Peyer's patch (tissue), 4 donors: ENCODE measurements at regions not wholly inside any gene's neighbourhood (a gene's known extent, or its start where the extent isn't known, plus 50 kb on each side); places are given as distances from the start of the nearest gene placed in this dataset.

Experiments used
- DNase-seq, 3 donors: peaks; one replicate each; pipeline ENCODE4 v3.0.0-alpha.2; 2017 to 2019
- H3K27ac ChIP-seq, 4 donors: fragments of 200-600 bp; sonication (generic); one replicate each; pipeline ENCODE4 v1.5.1; 2016 to 2019
- H3K27me3 ChIP-seq, 2 donors: fragments of 200-600 bp; sonication (generic); one replicate each; pipeline ENCODE4 v1.5.1; 2019
- H3K36me3 ChIP-seq, 3 donors: fragments of 200-600 bp; sonication (generic); one replicate each; pipeline ENCODE4 v1.5.1; 2016 to 2019
- H3K4me1 ChIP-seq, 4 donors: fragments of 200-600 bp; sonication (generic); one replicate each; pipeline ENCODE4 v1.5.1; 2016 to 2019
- H3K4me3 ChIP-seq, 4 donors: fragments of 200-600 bp; sonication (generic); 1 replicate in 3 of 4; 2 replicates in 1 of 4; pipeline ENCODE4 v1.5.1; 2016 to 2019; ENCODE audit warnings: mild to moderate bottlenecking in 1 of 4
- H3K9me3 ChIP-seq, 4 donors: fragments of 200-600 bp; sonication (generic); one replicate each; pipeline ENCODE4 v1.5.1; 2016 to 2019; ENCODE audit warnings: mild to moderate bottlenecking in 1 of 4
- CTCF ChIP-seq, 6 experiments: fragments of 450-650 bp in 4 of 6; fragments of 200-600 bp in 2 of 6; sonication (generic) in 1 of 6; IDR thresholded peaks; one replicate each; pipeline ENCODE4 v1.5.1; 2017 to 2019; ENCODE audit warnings: antibody characterized with exemption in 6 of 6, mild to moderate bottlenecking in 3 of 6, moderate library complexity in 1 of 6
- POLR2A ChIP-seq, 2 donors: fragments of 450-650 bp; IDR thresholded peaks; one replicate each; pipeline ENCODE4 v1.5.1; 2017; ENCODE audit warnings: antibody characterized with exemption in 2 of 2, mild to moderate bottlenecking in 2 of 2, moderate library complexity in 2 of 2

DNA sequence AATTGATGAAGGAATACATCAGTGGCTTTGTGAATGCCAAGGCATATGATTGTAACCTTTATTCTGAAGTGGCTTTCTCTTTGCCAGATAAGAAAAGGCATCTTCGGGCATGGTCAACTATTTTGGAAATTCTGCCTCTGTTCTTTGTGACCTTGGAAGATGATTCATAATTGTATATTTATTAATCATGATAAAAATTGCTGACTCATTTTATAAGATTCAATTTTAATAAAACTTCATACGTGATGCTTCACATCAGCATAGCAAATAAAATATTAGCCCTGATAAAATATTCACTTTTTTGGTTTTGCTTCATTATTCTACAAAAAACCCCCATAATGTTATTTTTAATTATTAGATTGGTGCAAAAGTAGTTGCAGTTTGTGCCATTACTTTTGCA lies 200.5 kb downstream of the MACC1 start:
- H3K36me3 ChIP-seq, result no peaks in the 10 kb centered on the region
- no peak for TF ChIP-seq CTCF (IDR thresholded peaks at IDR 0.05)
- no peak for TF ChIP-seq POLR2A (IDR thresholded peaks at IDR 0.05)

GRCh38 chr7:20013536-20013935 lies 203.6 kb downstream of the MACC1 start:
- Histone ChIP-seq H3K27ac (no peak overlapping the region), H3K36me3 (no peaks in the 10 kb centered on the region), H3K27me3 (no peaks in the 10 kb centered on the region), H3K4me3 (no peak overlapping the region), H3K9me3 (no peaks in the 10 kb centered on the region), H3K4me1 (no peaks in the 10 kb centered on the region)
- TF ChIP-seq CTCF (IDR thresholded peaks at IDR 0.05) (no peak), POLR2A (IDR thresholded peaks at IDR 0.05) (no peak)
- DNase-seq, result no peak

More for the DNA sequence above, 200.5 kb downstream of the MACC1 start:
- Histone ChIP-seq H3K4me1 (no peaks in the 10 kb centered on the region), H3K4me3 (no peak overlapping the region), H3K9me3 (no peaks in the 10 kb centered on the region), H3K27me3 (no peaks in the 10 kb centered on the region), H3K27ac (no peak overlapping the region)
- DNase-seq, result no peak

DNA sequence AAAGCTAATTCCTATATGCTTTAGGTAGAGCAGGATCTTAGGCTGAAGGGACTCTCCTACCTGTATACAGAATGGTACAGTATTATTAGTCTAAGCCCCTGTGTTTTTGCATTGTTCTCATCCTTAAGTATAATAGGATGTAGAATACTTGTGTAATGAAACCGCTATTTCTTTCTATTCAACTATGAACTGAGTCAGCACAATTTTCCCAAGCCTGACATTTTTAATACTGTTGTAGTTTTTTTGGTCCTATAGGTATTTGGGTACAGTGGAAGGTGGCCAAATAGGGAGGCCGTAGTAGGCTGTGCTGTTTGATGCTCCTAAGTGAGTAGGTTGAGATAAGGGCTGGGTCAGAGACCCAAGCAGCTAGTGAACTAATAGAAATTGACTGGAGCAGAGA lies 205.1 kb downstream of the MACC1 start:
- H3K4me1 ChIP-seq, result no peaks in the 10 kb centered on the region
- no peak overlapping the region for H3K4me3 ChIP-seq
- H3K27ac ChIP-seq, result no peak overlapping the region
- DNase-seq, result no peak
- H3K36me3 ChIP-seq, result no peaks in the 10 kb centered on the region
- H3K27me3 ChIP-seq, result no peaks in the 10 kb centered on the region
- no peaks in the 10 kb centered on the region for H3K9me3 ChIP-seq
- TF ChIP-seq CTCF (IDR thresholded peaks at IDR 0.05), result no peak
- TF ChIP-seq POLR2A (IDR thresholded peaks at IDR 0.05), result no peak

DNA sequence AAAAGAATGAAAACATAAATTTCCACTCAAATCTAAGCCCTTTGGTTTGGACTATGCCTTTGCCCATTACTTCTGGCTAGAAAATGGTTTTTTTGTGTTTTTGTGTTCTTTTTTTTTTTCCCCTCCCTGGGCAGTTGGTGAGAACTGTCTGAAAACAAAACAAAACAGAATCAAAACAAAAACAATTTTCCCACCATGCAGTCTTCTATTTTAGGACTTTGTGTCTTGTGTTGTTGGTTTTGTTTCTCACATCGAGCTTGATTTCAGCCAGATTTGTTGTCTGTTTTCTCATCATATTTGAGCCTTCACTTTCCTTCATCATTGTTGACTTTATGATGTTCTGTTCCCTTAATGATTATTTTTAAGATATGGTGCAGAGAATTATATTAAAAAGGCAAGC lies 206.3 kb downstream of the MACC1 start:
- no peak overlapping the region for H3K27ac ChIP-seq
- H3K27me3 ChIP-seq, result no peaks in the 10 kb centered on the region
- H3K9me3 ChIP-seq, result no peaks in the 10 kb centered on the region
- no peaks in the 10 kb centered on the region for H3K4me1 ChIP-seq
- no peak for TF ChIP-seq CTCF (IDR thresholded peaks at IDR 0.05)
- no peak for TF ChIP-seq POLR2A (IDR thresholded peaks at IDR 0.05)
- no peaks in the 10 kb centered on the region for H3K36me3 ChIP-seq
- no peak overlapping the region for H3K4me3 ChIP-seq
- DNase-seq, result no peak

- H3K27me3 ChIP-seq, result no peaks in the 10 kb centered on the region
- no peak overlapping the region for H3K4me3 ChIP-seq
- TF ChIP-seq POLR2A (IDR thresholded peaks at IDR 0.05) (no peak), CTCF (IDR thresholded peaks at IDR 0.05) (no peak)
- no peaks in the 10 kb centered on the region for H3K36me3 ChIP-seq
- no peaks in the 10 kb centered on the region for H3K9me3 ChIP-seq
- DNase-seq, result no peak
- no peaks in the 10 kb centered on the region for H3K4me1 ChIP-seq
- H3K27ac ChIP-seq, result no peak overlapping the region
These were observed 209.7 kb downstream of the MACC1 start for GRCh38 chr7:20007510-20007909.

- DNase-seq, result no peak
- no peaks in the 10 kb centered on the region for H3K27me3 ChIP-seq
- H3K27ac ChIP-seq, result no peak overlapping the region
- H3K4me1 ChIP-seq, result no peaks in the 10 kb centered on the region
- no peaks in the 10 kb centered on the region for H3K9me3 ChIP-seq
- no peaks in the 10 kb centered on the region for H3K36me3 ChIP-seq
- TF ChIP-seq CTCF (IDR thresholded peaks at IDR 0.05), result no peak
- no peak for TF ChIP-seq POLR2A (IDR thresholded peaks at IDR 0.05)
- no peak overlapping the region for H3K4me3 ChIP-seq
These were observed 212.1 kb downstream of the MACC1 start for GRCh38 chr7:20005081-20005480.
